GM10266 (cell line): ENCODE measurements at regions not wholly inside any gene's neighbourhood (a gene's known extent, or its start where the extent isn't known, plus 50 kb on each side); places are given as distances from the start of the nearest gene placed in this dataset.

ENCODE experiments used
- DNase-seq: peaks from one replicate; pipeline ENCODE4 v3.0.0; 2012; ENCODE audit errors: extremely low spot score
- CTCF ChIP-seq: IDR thresholded peaks from 2 replicates; pipeline ENCODE4 v1.5.1; 2012; ENCODE audit warnings: mild to moderate bottlenecking, low read depth; ENCODE audit not compliant: control insufficient read depth, insufficient read depth; ENCODE audit errors: missing control alignments

- TF ChIP-seq CTCF, result no peak
- no peak for DNase-seq
Observed at GRCh38 chr20:57934913-57935312, 225.1 kb upstream of the PMEPA1 start.

- DNase-seq, result no peak
- TF ChIP-seq CTCF, result no peak
Observed at GRCh38 chr20:57934007-57934805, 224.4 kb upstream of the PMEPA1 start.

GRCh38 chr20:57932227-57932864 lies 222.5 kb upstream of the PMEPA1 start:
- no peak for TF ChIP-seq CTCF

GRCh38 chr20:57930351-57930750 lies 220.5 kb upstream of the PMEPA1 start:
- no peak for TF ChIP-seq CTCF
- no peak for DNase-seq

More at GRCh38 chr20:57932227-57932864, 222.5 kb upstream of the PMEPA1 start:
- DNase-seq, result no peak

GRCh38 chr20:57928181-57928967 lies 218.6 kb upstream of the PMEPA1 start:
- no peak for DNase-seq

GRCh38 chr20:57927376-57927775 lies 217.6 kb upstream of the PMEPA1 start:
- no peak for TF ChIP-seq CTCF
- no peak for DNase-seq

More at GRCh38 chr20:57928181-57928967, 218.6 kb upstream of the PMEPA1 start:
- no peak for TF ChIP-seq CTCF

- no peak for TF ChIP-seq CTCF
- no peak for DNase-seq
Observed at GRCh38 chr20:57922706-57923105, 212.9 kb upstream of the PMEPA1 start.
